ENCODE measurements at regions not wholly inside any gene's neighbourhood (a gene's known extent, or its start where the extent isn't known, plus 50 kb on each side); places are given as distances from the start of the nearest gene placed in this dataset.

DNA sequence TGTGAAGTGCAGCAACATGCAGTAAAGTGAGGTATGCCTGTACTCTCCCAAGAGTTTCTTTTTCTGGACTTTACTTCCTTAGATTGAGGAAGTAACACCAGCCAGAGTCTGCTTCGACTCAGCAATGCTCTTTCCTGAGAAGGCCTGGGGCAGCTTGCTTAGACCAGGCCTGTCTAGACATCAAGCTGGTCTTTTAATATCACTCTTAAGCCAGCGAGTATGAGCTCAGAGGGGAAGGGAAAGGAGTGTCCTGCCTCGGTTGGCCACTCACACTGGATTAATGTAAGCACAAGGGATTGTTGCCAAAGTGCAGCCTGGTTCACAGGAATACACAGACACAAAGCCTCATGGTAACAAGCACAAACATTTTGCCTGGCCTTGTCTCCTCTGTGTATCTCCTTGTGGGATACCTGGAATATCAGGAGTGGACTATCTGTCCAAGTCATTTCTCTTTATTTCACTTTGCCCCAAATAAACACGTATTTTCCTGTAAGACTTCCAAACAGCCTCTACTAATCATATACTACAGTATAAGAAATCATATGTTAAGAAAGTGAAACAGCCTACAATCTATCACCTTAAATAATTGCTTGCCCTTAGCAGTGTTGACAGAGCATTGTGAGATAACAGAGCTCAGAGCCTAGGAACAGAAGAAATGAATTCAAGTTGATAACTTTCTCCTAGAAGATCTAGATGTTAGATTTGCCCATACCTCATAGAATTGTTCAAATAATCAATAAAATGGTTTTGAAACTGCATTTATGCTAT is 121.2 kb upstream of the DAAM1 start:
- TF ChIP-seq, protein P1, sequence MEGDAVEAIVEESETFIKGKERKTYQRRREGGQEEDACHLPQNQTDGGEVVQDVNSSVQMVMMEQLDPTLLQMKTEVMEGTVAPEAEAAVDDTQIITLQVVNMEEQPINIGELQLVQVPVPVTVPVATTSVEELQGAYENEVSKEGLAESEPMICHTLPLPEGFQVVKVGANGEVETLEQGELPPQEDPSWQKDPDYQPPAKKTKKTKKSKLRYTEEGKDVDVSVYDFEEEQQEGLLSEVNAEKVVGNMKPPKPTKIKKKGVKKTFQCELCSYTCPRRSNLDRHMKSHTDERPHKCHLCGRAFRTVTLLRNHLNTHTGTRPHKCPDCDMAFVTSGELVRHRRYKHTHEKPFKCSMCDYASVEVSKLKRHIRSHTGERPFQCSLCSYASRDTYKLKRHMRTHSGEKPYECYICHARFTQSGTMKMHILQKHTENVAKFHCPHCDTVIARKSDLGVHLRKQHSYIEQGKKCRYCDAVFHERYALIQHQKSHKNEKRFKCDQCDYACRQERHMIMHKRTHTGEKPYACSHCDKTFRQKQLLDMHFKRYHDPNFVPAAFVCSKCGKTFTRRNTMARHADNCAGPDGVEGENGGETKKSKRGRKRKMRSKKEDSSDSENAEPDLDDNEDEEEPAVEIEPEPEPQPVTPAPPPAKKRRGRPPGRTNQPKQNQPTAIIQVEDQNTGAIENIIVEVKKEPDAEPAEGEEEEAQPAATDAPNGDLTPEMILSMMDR (IDR thresholded peaks at IDR 0.05) = no peak

DNA sequence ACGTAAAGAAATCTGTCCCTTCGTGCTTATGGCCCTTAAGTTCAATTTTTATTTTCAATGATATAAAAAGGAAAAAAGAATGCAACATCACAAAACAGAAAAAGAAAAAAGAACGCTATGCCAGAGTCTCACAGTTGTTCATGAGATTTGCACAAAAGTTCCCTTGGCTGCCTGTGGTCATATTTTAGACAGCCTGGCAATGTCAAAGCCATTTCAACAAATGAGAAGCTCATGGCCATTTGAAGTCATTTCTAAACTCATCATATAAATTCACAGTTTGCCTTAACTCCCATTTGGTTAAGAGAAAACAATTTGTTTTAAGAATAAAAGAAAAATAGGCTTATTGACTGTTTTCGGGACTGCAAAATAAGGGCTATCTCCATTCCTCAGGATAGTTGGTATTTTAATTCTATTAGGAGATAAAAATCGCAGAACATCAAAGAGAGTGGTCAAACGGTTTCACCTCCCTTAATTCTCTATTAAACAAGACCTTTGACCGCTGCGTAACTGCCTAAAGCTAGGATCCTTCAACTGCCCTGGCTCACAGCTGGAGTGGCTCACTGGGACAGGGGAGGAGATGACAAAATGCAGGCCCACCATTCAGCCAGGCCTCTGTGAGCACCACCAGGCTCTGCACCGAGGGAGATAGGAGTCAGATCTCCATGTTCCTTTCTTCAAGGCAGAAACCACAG is 119.2 kb upstream of the DAAM1 start:
- TF ChIP-seq, protein P1 (IDR thresholded peaks at IDR 0.05) = no peak

DNA sequence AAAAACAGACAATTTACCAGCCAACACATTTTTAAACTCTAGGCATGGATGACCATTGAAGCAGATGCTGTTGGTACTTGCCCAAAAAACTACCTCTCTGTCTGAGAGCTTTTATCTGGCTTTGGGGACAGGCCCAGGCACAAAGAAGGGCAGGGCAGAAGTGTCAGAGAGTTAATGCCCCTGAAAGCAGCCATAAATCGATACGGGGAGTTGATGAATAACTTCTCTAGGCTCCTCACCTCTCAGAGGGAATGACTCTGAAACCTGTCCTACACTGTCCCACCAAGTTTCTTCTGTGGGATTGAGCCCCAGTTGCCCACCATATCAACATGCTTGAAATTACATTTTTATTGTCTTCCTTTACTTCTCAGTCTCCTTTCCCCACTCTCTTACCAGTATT is 113.0 kb upstream of the DAAM1 start:
- TF ChIP-seq, protein P1 (IDR thresholded peaks at IDR 0.05) = no peak

DNA sequence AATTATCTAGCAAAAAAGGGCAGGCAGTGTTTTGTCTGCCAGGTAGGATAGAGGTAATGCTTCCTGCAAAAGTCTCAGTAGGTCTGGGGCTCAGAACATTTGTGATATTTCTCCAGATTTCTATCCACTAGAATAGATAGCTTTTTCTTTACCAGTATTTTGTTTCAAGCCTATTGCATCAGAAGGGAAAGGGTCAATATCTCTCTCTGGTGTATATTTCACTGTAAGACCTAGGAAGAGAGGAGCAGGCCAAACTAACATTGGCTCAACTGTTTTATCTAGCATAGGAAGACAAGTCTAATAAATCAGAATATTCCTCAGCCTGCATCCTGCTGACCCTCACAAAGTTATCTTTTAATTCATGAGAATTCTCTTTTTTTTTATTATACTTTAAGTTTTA is 106.7 kb upstream of the DAAM1 start:
- TF ChIP-seq, protein P1 (IDR thresholded peaks at IDR 0.05) = no peak

DNA sequence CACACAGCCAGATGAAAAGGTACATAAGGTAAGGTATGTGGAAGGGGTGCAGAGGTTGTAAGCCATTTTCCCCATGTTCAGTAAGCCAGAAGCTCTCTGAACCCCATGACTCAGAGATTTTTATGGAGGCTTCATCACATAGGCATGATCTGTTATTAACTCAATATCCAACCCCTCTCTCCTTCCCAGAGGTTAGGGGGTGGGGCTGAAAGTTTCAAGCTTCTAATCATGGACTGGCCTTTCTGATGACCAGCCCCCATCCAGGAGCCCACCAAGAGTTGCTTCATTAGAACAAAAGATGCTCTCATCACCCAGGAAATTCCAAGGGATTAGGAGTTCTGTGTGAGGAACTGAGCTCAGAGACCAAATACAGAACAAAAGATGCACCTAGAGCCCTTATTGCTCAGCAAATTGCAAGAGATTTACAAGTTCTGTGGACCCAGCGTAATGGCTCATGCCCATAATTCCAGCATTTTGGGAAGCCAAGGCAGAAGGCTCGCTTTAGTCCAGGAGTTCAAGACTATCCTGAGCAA is 103.2 kb upstream of the DAAM1 start:
- TF ChIP-seq, protein P1 (IDR thresholded peaks at IDR 0.05) = no peak

DNA sequence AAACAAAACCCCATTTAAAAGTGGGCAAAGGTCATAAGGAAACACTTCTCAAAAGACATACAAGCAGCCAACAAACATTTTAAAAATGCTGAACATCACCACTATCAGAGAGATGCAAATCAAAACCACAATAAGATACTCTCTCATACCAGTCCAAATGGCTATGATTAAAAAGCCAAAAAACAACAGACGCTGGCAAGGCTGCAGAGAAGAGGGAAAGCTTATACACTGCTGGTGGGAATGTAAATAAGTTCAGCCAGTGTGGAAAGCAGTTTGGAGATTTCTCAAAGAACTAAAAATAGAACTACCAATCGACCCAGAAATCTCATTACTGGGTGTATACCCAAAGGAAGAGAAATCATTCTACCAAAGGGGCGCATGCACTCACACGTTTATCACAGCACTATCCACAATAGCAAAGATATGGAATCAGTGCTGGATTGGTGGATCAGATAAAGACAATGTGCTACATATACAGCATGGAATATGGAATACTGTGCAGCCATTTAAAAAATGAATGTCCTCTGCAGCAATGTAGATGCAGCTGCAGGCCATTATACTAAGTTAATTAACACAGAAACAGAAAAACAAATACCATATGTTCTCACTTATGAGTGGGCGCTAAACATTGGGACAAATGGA is 102.1 kb upstream of the DAAM1 start:
- TF ChIP-seq, protein P1 (IDR thresholded peaks at IDR 0.05) = no peak

DNA sequence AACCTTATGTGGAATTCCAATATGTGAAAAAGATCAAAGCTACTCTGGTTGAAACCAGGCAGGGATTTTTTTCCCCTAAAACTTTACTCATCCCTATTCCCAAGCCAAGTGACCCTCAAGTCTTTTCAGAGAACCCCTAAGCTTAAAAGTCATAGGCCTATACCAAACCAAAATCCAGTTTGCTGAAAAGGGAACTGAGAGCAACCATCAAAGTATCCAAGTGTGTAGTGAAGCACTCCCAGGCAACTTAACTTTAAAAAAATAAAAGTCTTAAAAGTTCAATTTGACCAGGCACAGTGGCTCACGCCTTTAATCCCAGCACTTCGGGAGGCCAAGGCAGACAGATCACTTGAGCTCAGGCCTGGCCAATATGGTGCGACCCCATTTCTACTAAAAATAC is 101.2 kb upstream of the DAAM1 start:
- TF ChIP-seq, protein P1 (IDR thresholded peaks at IDR 0.05) = no peak

Data from LNCAP (cell line).